HL-60 (cell line): ENCODE measurements at regions not wholly inside any gene's neighbourhood (a gene's known extent, or its start where the extent isn't known, plus 50 kb on each side); places are given as distances from the start of the nearest gene placed in this dataset.
"Not testable (repeated sequence)": the region's sequence is repeated elsewhere in the genome, so short reads cannot be mapped to it uniquely, and the experiment has no call there.

Source experiments
- DNase-seq, 2 experiments: peaks; one replicate each; pipeline ENCODE4 v3.0.0-alpha.2; 2010 to 2020; ENCODE audit warnings: low read depth in 1 of 2, low spot score in 1 of 2
- H3K27ac ChIP-seq: fragments of 250-450 bp; sonication (Bioruptor Pico); replicated peaks from 2 replicates; pipeline ENCODE4 v1.5.1; 2020; ENCODE audit warnings: mild to moderate bottlenecking, moderate library complexity
- H3K27me3 ChIP-seq: fragments of 250-450 bp; sonication (Bioruptor Pico); 2 replicates; pipeline ENCODE4 v1.5.1; 2021; ENCODE audit warnings: mild to moderate bottlenecking, moderate library complexity; ENCODE audit not compliant: insufficient read depth, poor library complexity, severe bottlenecking
- H3K4me3 ChIP-seq: replicated peaks from 2 replicates; pipeline ENCODE4 v1.5.1; 2011; ENCODE audit warnings: mild to moderate bottlenecking, control low read depth, low read length; ENCODE audit not compliant: insufficient read depth
- GABPA ChIP-seq: IDR thresholded peaks from 2 replicates; pipeline ENCODE4 v1.6.1; 2012; ENCODE audit warnings: low read depth
- POLR2AphosphoS5 ChIP-seq: IDR thresholded peaks from 2 replicates; pipeline ENCODE4 v1.6.1; 2012; ENCODE audit warnings: low read depth
- SPI1 ChIP-seq: IDR thresholded peaks from 2 replicates; pipeline ENCODE4 v1.6.1; 2012; ENCODE audit warnings: low read depth, mild to moderate bottlenecking, borderline replicate concordance
- TF ChIP-seq, protein P1 (sequence below): IDR thresholded peaks from 2 replicates; pipeline ENCODE4 v1.6.1; 2012; ENCODE audit warnings: low read depth; ENCODE audit not compliant: insufficient replicate concordance
- TF ChIP-seq, protein P2 (sequence below): IDR thresholded peaks from one replicate; pipeline ENCODE4 v1.5.1; 2011; ENCODE audit warnings: low read length, control low read depth, inconsistent platforms; ENCODE audit not compliant: insufficient read depth

DNA sequence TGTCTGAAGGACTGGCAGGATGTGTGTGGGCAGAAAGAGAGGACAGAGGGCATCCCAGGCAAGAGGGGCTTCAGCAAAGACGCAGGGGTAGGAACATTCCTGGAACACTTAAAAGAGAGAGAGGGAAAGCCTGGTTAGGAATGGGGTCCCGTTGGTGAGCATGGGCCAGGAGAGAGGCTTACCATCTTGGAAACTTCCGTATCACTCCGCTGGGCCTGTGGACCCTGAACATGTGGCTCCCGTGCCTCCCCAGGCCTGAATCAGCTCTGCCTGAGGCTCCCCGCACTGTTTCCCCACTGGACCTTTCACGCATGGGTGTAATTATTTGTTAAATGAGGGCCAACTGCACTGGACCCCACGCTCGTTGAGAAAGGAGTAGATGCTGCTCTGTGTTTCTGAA, 191.1 kb upstream of the GLI2 start:
- no peak for DNase-seq
- no peaks in the 10 kb centered on the region for H3K27me3 ChIP-seq
- no peak overlapping the region for H3K27ac ChIP-seq
- no peak overlapping the region for H3K4me3 ChIP-seq
- TF ChIP-seq SPI1 (no peak), GABPA (no peak), POLR2AphosphoS5 (no peak)
- TF ChIP-seq, protein P1, sequence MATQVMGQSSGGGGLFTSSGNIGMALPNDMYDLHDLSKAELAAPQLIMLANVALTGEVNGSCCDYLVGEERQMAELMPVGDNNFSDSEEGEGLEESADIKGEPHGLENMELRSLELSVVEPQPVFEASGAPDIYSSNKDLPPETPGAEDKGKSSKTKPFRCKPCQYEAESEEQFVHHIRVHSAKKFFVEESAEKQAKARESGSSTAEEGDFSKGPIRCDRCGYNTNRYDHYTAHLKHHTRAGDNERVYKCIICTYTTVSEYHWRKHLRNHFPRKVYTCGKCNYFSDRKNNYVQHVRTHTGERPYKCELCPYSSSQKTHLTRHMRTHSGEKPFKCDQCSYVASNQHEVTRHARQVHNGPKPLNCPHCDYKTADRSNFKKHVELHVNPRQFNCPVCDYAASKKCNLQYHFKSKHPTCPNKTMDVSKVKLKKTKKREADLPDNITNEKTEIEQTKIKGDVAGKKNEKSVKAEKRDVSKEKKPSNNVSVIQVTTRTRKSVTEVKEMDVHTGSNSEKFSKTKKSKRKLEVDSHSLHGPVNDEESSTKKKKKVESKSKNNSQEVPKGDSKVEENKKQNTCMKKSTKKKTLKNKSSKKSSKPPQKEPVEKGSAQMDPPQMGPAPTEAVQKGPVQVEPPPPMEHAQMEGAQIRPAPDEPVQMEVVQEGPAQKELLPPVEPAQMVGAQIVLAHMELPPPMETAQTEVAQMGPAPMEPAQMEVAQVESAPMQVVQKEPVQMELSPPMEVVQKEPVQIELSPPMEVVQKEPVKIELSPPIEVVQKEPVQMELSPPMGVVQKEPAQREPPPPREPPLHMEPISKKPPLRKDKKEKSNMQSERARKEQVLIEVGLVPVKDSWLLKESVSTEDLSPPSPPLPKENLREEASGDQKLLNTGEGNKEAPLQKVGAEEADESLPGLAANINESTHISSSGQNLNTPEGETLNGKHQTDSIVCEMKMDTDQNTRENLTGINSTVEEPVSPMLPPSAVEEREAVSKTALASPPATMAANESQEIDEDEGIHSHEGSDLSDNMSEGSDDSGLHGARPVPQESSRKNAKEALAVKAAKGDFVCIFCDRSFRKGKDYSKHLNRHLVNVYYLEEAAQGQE: no peak
- TF ChIP-seq, protein P2, sequence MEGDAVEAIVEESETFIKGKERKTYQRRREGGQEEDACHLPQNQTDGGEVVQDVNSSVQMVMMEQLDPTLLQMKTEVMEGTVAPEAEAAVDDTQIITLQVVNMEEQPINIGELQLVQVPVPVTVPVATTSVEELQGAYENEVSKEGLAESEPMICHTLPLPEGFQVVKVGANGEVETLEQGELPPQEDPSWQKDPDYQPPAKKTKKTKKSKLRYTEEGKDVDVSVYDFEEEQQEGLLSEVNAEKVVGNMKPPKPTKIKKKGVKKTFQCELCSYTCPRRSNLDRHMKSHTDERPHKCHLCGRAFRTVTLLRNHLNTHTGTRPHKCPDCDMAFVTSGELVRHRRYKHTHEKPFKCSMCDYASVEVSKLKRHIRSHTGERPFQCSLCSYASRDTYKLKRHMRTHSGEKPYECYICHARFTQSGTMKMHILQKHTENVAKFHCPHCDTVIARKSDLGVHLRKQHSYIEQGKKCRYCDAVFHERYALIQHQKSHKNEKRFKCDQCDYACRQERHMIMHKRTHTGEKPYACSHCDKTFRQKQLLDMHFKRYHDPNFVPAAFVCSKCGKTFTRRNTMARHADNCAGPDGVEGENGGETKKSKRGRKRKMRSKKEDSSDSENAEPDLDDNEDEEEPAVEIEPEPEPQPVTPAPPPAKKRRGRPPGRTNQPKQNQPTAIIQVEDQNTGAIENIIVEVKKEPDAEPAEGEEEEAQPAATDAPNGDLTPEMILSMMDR: no peak

DNA sequence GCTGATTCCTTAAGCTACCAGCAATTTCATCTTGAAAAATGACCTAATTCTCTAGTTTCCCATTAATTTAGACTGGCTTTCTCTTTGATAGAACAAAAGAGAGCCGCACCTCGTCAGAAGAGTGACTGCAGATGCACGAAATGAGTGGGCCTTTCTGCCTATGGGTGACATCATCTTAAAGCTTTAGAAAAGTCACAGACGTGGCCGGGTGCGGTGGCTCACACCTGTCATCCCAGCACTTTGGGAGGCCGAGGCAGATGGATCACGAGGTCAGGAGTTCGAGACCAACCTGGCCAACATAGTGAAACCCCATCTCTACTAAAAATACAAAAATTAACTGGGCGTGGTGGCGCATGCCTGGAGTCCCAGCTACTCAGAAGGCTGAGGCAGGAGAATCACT, 190.7 kb upstream of the GLI2 start:
- DNase-seq, H3K27ac ChIP-seq, H3K27me3 ChIP-seq, H3K4me3 ChIP-seq: not testable (repeated sequence)

DNA sequence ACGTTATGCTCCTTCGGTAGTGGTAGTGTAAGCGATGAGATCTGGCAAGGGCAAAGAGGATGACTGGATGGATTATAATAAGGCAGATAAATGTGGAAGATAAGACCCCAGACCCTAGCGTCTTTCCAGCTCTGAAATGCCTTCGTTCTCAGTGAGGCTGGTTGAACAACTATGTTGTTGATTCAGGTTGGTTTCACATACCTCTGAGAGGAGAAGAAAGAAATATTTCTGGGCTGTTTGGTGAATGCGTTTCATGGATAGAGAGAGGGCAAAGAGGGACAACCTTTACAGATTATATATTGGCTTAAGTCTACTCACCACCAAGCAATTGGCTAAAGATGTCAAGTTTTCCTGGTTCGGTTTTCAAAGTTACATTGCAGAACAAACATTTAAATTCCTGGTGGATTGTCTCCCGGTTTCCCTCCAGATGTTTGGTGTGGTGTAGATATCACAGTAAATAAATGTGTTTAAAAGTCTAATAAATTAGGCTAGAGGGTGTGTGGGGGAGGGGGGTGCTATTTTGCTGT, 190.1 kb upstream of the GLI2 start:
- TF ChIP-seq, protein P2: no peak
- no peak for TF ChIP-seq GABPA
- no peak for TF ChIP-seq SPI1
- TF ChIP-seq, protein P1: no peak
- no peak for TF ChIP-seq POLR2AphosphoS5
- no peak overlapping the region for H3K4me3 ChIP-seq
- no peak for DNase-seq
- H3K27me3 ChIP-seq: no peaks in the 10 kb centered on the region
- no peak overlapping the region for H3K27ac ChIP-seq

DNA sequence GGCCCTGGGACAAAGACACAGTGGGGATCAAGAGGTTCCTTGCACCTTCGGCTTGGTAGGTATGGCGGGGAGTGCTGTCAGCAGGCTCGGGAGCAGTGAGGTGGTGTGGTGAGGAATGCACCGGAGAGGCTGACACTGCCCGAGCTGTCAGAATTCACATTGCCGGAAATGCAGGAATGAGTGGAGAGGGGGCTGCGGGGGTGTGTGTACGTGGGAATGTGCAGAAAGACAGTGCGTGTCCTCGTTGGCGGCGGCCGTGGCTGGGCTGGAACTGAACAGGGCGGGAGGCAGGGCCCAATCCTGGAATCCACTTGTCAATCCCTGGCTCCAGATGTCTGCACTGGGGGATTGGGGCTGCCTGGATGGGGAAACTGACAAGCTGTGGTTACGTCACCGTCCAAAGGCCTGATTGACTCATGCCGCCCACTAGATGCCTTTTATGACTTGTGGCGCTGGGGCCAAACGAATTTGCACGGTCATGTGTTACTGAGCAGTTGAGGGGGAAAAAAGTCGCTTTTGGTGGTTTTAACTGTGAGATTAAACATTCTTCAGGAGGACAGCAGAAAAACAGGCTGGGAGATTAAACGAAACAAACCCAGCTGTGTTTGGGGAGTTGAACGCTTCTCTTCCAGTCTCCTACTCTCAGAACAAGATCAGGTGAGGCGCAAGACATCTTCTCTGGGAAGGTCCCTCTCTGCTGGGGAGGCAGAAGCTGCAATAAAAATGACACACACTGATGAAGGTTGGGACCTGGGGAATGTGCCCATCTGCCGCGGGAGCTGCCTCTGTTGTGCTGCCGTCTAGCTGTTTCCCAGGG, 189.4 kb upstream of the GLI2 start:
- TF ChIP-seq GABPA (no peak), SPI1 (no peak), POLR2AphosphoS5 (no peak)
- TF ChIP-seq, protein P1: no peak
- TF ChIP-seq, protein P2: no peak
- no peak for DNase-seq
- no peak overlapping the region for H3K4me3 ChIP-seq
- H3K27me3 ChIP-seq: no peaks in the 10 kb centered on the region
- H3K27ac ChIP-seq: no peak overlapping the region
